Ammon's horn (tissue), 1 donor: ENCODE measurements at regions not wholly inside any gene's neighbourhood (a gene's known extent, or its start where the extent isn't known, plus 50 kb on each side); places are given as distances from the start of the nearest gene placed in this dataset.
"Not testable (repeated sequence)": the region's sequence is repeated elsewhere in the genome, so short reads cannot be mapped to it uniquely, and the experiment has no call there.

ENCODE experiments used
- DNase-seq: peaks from one replicate; pipeline ENCODE4 v3.0.0-alpha.2; 2016; ENCODE audit warnings: low spot score

GRCh38 chr16:8187782-8188372, 402.4 kb downstream of the TMEM114 start:
- no peak for DNase-seq

- DNase-seq = no peak
Measured at GRCh38 chr16:8184854-8185253, 405.5 kb downstream of the TMEM114 start.

DNA sequence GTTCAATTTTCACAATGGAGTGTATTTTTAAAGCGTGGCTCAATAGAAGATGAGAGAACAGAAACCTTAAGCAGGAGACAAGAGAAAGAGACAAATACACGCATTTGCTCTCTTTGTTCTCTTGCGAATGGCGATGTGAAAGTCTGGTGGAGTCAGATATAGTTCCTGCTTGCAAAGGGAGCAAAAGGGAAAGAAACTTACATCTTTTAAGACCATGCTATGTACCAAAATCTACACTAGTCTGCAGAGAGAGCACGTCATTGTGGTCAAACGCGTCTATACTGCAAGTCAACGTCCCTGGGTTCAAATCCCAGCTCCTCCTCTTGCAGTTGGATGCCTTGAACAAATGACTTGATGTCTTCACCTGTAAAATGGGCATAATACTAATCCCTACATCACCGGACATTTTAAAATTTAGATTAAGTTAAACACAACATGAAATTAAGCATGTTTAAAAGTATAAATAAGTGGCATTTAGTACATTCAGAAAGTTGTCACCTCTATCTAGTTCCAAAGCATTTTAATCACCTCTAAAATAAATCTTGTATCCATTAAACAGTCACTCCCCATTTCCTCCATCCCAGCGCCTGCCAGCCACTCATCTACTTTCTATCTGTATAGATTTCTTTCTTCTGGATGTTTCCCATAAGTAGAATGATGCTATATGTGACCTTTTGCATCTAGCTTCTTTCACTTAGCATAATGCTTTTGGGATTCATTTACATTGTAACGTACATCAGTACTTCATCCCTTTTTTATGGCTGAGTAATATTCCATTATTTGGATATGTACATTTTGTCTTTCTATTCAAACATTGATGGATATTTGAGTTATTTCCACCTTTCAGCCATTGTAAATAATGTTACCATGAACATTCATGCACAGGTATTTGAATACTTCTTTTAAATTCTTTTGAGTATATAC, 406.9 kb downstream of the TMEM114 start:
- no peak for DNase-seq

GRCh38 chr16:8182761-8183160, 407.6 kb downstream of the TMEM114 start:
- DNase-seq = no peak

- no peak for DNase-seq
Measured at GRCh38 chr16:8179615-8180014, 410.7 kb downstream of the TMEM114 start.

DNA sequence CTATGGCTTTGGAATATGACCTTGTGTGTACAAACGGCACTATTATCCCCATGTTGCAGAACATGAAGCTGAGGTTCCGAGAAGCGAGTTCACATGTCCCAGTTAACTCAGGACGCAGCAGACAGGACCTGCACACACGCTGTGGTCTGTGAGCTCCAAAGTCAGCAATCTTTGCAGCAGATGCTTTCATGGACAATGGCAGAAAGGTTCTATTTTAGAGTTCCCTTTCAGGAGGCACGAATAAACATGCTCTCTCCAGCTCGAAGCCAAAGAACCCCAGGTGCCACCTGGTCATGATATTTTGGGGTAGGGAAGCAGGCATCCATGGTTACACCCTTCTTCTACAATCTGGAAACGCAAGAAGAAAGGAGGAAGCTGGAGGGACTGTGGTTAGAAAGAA, 412.0 kb downstream of the TMEM114 start:
- DNase-seq = no peak

DNA sequence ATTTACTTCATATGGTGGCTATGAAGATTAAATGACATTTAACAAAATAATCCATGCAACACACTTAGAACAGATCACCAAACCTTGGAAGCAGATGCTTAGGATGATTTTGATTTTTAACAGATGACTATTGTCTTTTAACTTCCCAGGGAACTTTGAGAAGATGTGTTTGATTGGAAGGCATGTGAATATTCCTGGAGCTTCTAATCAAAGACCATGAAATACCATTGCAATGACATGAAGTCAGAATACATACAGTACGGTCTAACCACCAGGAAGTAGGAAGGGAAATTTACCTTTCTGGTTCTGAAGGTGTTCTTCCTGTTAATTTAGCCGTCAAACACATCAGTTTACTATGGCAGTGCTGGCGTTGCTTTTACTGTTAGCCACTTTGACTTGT, 414.9 kb downstream of the TMEM114 start:
- no peak for DNase-seq

DNA sequence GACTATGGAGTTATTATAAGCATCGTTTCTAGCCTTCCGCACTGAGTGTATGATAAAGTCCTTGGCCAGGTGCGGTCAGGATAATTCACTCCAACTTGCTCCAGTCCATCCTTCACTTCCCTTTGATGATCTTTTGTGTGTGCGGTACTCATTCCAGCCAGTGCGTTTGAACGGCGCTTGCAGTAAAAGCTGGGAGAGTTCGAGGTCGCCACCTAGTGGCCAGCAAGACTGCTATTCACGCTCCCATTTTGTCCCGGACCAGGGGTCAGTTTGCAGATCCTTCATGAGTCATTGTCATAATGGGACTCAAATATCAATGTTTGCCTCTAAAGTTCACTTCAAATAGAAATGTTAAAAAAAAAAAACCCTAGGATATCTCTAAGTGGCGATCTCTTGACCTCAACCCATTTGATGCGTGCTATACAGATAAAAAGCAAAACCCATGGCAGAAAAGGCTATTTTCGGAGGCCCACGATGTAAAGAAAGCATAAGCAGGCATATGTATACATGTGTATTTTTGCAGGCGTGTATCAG, 417.1 kb downstream of the TMEM114 start:
- peak; percentile 89 for DNase-seq

GRCh38 chr16:8172551-8172950, 417.8 kb downstream of the TMEM114 start:
- no peak for DNase-seq

DNA sequence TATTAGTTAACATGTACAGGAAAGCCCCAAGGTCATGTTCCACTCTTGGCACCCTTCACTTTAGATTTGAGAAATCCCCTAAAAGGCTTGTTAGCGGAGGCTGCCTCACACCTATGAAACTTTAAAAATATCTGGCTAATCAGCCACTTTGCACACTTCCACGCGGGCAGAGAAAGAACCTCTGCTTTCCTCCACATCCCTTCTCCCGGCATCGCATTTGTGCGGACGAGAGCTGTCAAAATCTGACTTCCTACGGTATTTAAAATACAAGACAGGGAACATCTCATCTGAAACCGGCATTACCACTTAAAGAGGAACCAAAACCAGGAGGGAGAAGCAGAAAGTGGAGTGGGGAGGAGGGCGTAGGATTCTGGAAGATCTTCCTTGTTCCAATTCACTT, 422.3 kb downstream of the TMEM114 start:
- peak; percentile 7 for DNase-seq

DNA sequence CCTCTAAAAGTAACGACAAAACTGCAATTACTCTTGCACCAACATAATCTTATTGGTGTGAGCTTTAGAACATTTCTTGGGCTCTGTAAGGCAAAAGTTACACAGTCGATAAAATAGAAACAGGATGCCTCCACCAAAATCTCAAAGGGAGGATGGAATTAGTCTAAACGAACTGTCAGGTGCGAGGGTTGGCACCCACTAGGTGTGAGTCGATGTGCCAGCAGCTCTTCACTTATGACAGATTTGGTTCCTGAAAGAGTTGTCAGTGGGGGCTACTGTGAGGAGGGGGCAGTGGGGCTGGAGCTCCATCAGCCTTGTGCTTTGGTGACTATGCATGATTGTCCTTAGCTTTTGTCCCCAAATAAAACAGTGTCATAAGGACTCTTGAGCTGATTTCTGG, 422.9 kb downstream of the TMEM114 start:
- DNase-seq = no peak

DNA sequence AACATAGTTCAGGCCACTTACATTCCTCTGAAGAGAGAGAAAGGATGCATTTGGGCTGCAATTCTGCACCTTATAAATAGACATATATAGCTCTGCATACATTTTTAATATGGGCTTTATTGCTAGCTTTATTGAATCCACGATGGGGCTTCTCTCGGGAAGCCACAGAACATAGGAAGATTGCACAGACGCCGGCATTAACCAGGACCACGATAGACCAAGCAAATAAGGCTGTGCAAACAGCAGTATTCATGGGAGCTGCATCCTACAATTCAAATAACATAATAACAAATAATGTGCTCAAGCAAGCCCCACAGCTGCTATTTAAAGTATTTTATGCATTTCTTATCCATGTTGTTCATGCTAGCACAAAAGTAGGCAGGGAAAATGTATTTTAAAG, 432.3 kb downstream of the TMEM114 start:
- DNase-seq = no peak

DNA sequence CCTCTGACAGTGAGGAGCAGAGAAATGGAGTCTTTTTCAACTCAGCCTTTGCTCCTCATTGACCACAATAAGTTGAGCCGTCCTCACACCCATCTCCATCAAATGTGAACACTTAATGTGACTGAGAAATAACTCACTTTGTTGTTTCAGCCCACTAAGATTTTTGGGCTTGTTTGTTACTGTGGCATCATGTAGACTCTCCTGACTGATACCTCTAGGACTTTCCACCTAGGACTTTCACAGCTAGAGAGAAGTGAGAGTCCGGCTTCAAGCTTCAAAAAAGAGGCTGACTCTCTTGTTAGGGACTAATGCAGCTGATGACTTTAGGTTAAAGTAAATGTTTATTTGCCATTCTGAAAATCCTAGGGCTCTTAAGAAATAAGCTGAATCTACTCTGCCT, 435.0 kb downstream of the TMEM114 start:
- DNase-seq = no peak

DNA sequence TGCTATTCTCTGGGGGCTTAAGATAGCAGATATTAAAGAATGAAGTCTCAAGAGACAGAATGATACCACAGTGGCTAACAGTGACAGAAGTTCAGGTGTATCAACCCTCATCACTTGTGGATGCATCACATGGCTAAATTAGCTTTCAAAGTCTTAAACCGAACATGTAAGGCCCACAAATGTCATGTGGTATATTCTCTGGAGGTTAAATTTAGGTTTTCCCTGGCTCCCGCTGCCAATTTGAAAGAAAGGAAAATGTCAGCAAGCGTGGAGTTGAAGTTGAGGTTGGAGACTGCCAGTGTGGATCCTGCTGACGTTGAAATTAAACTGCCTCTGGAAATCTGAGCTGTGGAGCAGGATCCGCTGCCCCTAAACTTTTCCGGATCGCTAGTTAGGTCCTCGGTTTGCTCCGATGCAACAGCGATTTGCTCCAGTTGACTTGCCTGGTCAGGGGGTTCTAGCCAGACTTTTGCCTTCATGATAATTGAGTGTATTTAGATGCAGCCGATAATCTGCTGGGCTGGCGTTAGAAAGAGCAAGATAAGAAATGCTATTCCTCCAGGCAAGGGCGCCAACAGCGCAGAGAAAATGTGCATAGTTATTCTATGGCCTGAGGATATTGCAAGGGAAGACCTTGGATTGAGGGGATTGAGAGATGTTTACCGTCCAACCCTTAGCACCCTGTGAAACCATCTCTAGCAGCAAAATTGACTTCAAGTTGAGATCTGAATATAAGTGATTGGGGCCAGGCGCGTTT, 443.9 kb downstream of the TMEM114 start:
- no peak for DNase-seq

DNA sequence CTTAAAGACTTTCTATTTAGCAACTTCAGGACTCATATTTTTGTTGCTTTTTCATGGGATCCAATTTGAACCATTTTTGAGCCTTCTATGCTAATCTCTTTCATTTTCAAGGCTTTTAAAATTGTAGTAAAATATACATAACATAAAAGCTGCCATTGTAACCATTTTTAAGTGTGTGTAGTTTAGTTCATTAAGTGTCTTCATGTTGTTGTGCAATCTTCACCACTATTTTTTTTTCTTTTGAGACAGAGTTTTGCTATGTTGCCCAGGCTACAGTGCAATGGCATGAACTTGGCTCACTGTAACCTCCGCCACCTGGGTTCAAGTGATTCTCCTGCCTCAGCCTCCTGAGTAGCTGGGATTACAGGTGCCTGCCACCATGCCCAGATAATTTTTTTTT, 451.6 kb downstream of the TMEM114 start:
- no peak for DNase-seq

GRCh38 chr16:8137606-8138005, 452.7 kb downstream of the TMEM114 start:
- DNase-seq = no peak

DNA sequence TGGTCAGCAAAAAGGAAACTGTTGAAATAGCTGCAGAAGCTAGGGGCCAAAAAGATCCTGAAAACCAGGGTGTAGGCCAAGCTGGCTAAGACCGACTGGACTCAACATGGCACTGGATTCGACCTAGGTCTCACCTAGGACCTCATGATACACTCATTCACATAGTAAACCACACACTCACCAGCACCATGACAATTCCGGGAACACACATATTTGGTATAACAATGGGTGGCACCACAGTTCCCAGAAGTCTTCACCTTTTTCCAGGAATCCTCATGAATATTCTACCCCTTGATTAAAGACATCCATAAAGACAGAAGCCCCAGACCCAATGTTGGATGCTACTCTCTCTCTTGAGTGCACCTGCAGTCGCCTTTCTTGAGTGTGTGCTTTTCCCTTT, 460.1 kb downstream of the TMEM114 start:
- no peak for DNase-seq

GRCh38 chr16:8127070-8127469, 463.2 kb downstream of the TMEM114 start:
- DNase-seq = no peak

GRCh38 chr16:8126313-8126712, 464.0 kb downstream of the TMEM114 start:
- no peak for DNase-seq

- no peak for DNase-seq
Measured at GRCh38 chr16:8120001-8120400, 470.3 kb downstream of the TMEM114 start.

- DNase-seq = no peak
Measured at GRCh38 chr16:8115814-8116213, 474.5 kb downstream of the TMEM114 start.

GRCh38 chr16:8114941-8115340, 475.4 kb downstream of the TMEM114 start:
- DNase-seq = not testable (repeated sequence)

DNA sequence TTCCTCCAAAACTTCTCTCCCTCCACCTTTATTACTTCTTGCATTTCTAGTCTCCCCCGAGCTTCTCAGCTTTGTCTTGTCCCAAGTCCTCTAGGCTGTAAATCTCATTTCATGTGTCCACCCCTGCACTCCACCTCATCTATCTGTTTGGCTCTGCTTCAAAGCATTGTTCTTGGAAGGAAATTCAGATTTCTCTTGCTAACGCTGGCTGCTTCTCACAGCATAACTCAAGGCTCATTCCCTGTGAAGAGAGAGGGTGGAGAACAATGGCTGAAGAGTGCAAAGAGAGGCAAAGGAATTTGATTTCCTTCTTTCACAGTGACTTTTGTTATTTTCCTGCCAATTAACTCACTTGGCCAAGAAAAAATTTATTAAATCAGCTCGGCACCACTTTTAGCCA, 476.5 kb downstream of the TMEM114 start:
- DNase-seq = no peak
